ENCODE measurements at regions not wholly inside any gene's neighbourhood (a gene's known extent, or its start where the extent isn't known, plus 50 kb on each side); places are given as distances from the start of the nearest gene placed in this dataset.

- TF ChIP-seq, protein P1, sequence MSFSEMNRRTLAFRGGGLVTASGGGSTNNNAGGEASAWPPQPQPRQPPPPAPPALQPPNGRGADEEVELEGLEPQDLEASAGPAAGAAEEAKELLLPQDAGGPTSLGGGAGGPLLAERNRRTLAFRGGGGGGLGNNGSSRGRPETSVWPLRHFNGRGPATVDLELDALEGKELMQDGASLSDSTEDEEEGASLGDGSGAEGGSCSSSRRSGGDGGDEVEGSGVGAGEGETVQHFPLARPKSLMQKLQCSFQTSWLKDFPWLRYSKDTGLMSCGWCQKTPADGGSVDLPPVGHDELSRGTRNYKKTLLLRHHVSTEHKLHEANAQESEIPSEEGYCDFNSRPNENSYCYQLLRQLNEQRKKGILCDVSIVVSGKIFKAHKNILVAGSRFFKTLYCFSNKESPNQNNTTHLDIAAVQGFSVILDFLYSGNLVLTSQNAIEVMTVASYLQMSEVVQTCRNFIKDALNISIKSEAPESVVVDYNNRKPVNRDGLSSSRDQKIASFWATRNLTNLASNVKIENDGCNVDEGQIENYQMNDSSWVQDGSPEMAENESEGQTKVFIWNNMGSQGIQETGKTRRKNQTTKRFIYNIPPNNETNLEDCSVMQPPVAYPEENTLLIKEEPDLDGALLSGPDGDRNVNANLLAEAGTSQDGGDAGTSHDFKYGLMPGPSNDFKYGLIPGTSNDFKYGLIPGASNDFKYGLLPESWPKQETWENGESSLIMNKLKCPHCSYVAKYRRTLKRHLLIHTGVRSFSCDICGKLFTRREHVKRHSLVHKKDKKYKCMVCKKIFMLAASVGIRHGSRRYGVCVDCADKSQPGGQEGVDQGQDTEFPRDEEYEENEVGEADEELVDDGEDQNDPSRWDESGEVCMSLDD (CRISPR knock-in tag; IDR thresholded peaks at IDR 0.05; ENCODE audit: borderline replicate concordance): no peak
These were observed 450.6 kb upstream of the TENM3 start (continued) for GRCh38 chr4:181792641-181793040.

- Histone ChIP-seq H3K4me1 (ENCODE audit: insufficient read depth, low read length) (no peaks in the 10 kb centered on the region), H3K36me3 (replicated peaks in 1 of 2; ENCODE audit: control insufficient read depth in 1 of 2, insufficient read depth in 2 of 2, low read length in 2 of 2) (no peaks in the 10 kb centered on the region), H3K27me3 (ENCODE audit: control insufficient read depth in 1 of 2, insufficient read depth in 2 of 2, low read length in 2 of 2) (no peaks in the 10 kb centered on the region; a peak in 1 of 5 replicates), H3K4me3 (replicated peaks in 1 of 3; ENCODE audit: insufficient read depth in 1 of 3, low read depth in 2 of 3, low read length in 3 of 3) (no peak overlapping the region), H3K9ac (ENCODE audit: insufficient read depth, low read depth, low read length) (no peak overlapping the region), H3K27ac (ENCODE audit: extremely low read length, insufficient read depth, low read length) (no peak overlapping the region), H4K20me1 (ENCODE audit: insufficient read depth, low read length) (no peaks in the 10 kb centered on the region), H3K9me3 (ENCODE audit: low read length) (no peaks in the 10 kb centered on the region), H3K79me2 (ENCODE audit: insufficient read depth, low read length) (no peaks in the 10 kb centered on the region), H3K4me2 (ENCODE audit: low read depth, low read length) (no peak overlapping the region), H2AFZ (ENCODE audit: low read length) (no peak overlapping the region)
- ATAC-seq (no peak), FAIRE-seq (no peak), DNase-seq (ENCODE audit: low spot score) (no peak)
- intact Hi-C loops (cut with micrococcal nuclease; ENCODE audit: unreplicated experiment): no loop called here
- 44% methylated on average over 6 of the region's 6 CpGs for WGBS (ENCODE audit: low lambda C conversion rate)
- TF ChIP-seq ZNF501 (CRISPR knock-in tag; IDR thresholded peaks at IDR 0.05): no peak
- TF ChIP-seq SMARCC2 (IDR thresholded peaks at IDR 0.05): no peak
- TF ChIP-seq, protein P2, sequence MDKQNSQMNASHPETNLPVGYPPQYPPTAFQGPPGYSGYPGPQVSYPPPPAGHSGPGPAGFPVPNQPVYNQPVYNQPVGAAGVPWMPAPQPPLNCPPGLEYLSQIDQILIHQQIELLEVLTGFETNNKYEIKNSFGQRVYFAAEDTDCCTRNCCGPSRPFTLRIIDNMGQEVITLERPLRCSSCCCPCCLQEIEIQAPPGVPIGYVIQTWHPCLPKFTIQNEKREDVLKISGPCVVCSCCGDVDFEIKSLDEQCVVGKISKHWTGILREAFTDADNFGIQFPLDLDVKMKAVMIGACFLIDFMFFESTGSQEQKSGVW (CRISPR knock-in tag; IDR thresholded peaks at IDR 0.05; ENCODE audit: borderline replicate concordance): no peak
- no peak for TF ChIP-seq ATF7 (IDR thresholded peaks at IDR 0.05)
- TF ChIP-seq ATF7 (CRISPR knock-in tag; IDR thresholded peaks at IDR 0.05): no peak
- TF ChIP-seq HOXD1 (CRISPR knock-in tag; IDR thresholded peaks at IDR 0.05): no peak
- TF ChIP-seq SSRP1 (CRISPR knock-in tag; IDR thresholded peaks at IDR 0.05): no peak
- TF ChIP-seq NAIF1 (CRISPR knock-in tag; IDR thresholded peaks at IDR 0.05; ENCODE audit: borderline replicate concordance): no peak
- TF ChIP-seq ZNF788 (CRISPR knock-in tag; IDR thresholded peaks at IDR 0.05; ENCODE audit: borderline replicate concordance): no peak
- TF ChIP-seq ZNF367 (CRISPR knock-in tag; IDR thresholded peaks at IDR 0.05; ENCODE audit: borderline replicate concordance): no peak
- TF ChIP-seq ZNF292 (CRISPR knock-in tag; IDR thresholded peaks at IDR 0.05; ENCODE audit: borderline replicate concordance, low read depth): no peak
- no peak for TF ChIP-seq ZFP82 (CRISPR knock-in tag; IDR thresholded peaks at IDR 0.05; ENCODE audit: borderline replicate concordance)
- no peak for TF ChIP-seq ONECUT2 (CRISPR knock-in tag; IDR thresholded peaks at IDR 0.05)
- no peak for TF ChIP-seq ZBTB7B (CRISPR knock-in tag; IDR thresholded peaks at IDR 0.05)
- TF ChIP-seq, protein P3, sequence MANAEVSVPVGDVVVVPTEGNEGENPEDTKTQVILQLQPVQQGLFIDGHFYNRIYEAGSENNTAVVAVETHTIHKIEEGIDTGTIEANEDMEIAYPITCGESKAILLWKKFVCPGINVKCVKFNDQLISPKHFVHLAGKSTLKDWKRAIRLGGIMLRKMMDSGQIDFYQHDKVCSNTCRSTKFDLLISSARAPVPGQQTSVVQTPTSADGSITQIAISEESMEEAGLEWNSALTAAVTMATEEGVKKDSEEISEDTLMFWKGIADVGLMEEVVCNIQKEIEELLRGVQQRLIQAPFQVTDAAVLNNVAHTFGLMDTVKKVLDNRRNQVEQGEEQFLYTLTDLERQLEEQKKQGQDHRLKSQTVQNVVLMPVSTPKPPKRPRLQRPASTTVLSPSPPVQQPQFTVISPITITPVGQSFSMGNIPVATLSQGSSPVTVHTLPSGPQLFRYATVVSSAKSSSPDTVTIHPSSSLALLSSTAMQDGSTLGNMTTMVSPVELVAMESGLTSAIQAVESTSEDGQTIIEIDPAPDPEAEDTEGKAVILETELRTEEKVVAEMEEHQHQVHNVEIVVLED (CRISPR knock-in tag; IDR thresholded peaks at IDR 0.05; ENCODE audit: borderline replicate concordance): no peak
- no peak for TF ChIP-seq EED (CRISPR knock-in tag; IDR thresholded peaks at IDR 0.05)
- BruUV-seq (replicated peaks): no TSS peak
- ChIA-PET CTCF (ENCODE audit: low intra/inter-chr PET ratio, low total read pairs) (no interaction called here), POLR2A (no interaction called here)
- in situ Hi-C loops (cut with HindIII; ENCODE audit: extremely low pct_ligation_motif_present, low pct_unique_long_range_greater_than_20kb): no loop called here
These were observed 450.1 kb upstream of the TENM3 start for GRCh38 chr4:181793096-181793495.

Measured in HepG2 (cell line).